DOHH2 (cell line): ENCODE measurements at regions not wholly inside any gene's neighbourhood (a gene's known extent, or its start where the extent isn't known, plus 50 kb on each side); places are given as distances from the start of the nearest gene placed in this dataset.

Experiments used
- H3F3A ChIP-seq: fragments of 200-600 bp; sonication (generic), shearing (Covaris generic); 2 replicates; pipeline ENCODE4 v1.6.0; 2016; ENCODE audit warnings: antibody characterized with exemption, mild to moderate bottlenecking; ENCODE audit not compliant: control insufficient read depth, insufficient read depth
- H3K27ac ChIP-seq: fragments of 200-600 bp; sonication (generic); 2 replicates; pipeline ENCODE4 v1.5.1; 2014; ENCODE audit warnings: low read depth, mild to moderate bottlenecking, low read length, moderate library complexity
- H3K27me3 ChIP-seq: fragments of 200-600 bp; sonication (generic); 2 replicates; pipeline ENCODE4 v1.6.1; 2014; ENCODE audit warnings: mild to moderate bottlenecking, low read length, mixed read lengths; ENCODE audit not compliant: control insufficient read depth
- H3K36me3 ChIP-seq: fragments of 200-600 bp; sonication (generic); 2 replicates; pipeline ENCODE4 v1.6.1; 2014; ENCODE audit warnings: mild to moderate bottlenecking, low read length, moderate library complexity, mixed read lengths; ENCODE audit not compliant: control insufficient read depth
- H3K4me1 ChIP-seq: fragments of 200-600 bp; sonication (generic); 2 replicates; pipeline ENCODE4 v1.6.1; 2014; ENCODE audit warnings: mild to moderate bottlenecking, low read length, mixed read lengths; ENCODE audit not compliant: control insufficient read depth
- H3K4me2 ChIP-seq: fragments of 200-600 bp; sonication (generic); 2 replicates; pipeline ENCODE4 v1.6.0; 2014; ENCODE audit warnings: mild to moderate bottlenecking, low read length, moderate library complexity
- H3K4me3 ChIP-seq: fragments of 200-600 bp; sonication (generic); 2 replicates; pipeline ENCODE4 v1.5.1; 2014; ENCODE audit warnings: mild to moderate bottlenecking, low read length, mixed read lengths
- H3K79me2 ChIP-seq: fragments of 200-600 bp; sonication (generic); 2 replicates; pipeline ENCODE4 v1.6.1; 2014; ENCODE audit warnings: mild to moderate bottlenecking, low read length, mixed read lengths; ENCODE audit not compliant: control insufficient read depth
- H3K9me2 ChIP-seq: fragments of 200-600 bp; sonication (generic); replicated peaks from 2 replicates; pipeline ENCODE4 v1.6.1; 2014; ENCODE audit warnings: mild to moderate bottlenecking, low read length, mixed read lengths; ENCODE audit not compliant: control insufficient read depth
- H3K9me3 ChIP-seq: fragments of 200-600 bp; sonication (generic); 2 replicates; pipeline ENCODE4 v1.6.1; 2014; ENCODE audit warnings: antibody characterized with exemption, low read length, mixed read lengths; ENCODE audit not compliant: control insufficient read depth, insufficient read depth
- H4K20me1 ChIP-seq: fragments of 200-600 bp; sonication (generic); 2 replicates; pipeline ENCODE4 v1.6.0; 2014; ENCODE audit warnings: low read depth, mild to moderate bottlenecking, antibody characterized with exemption, low read length, moderate library complexity; ENCODE audit not compliant: control insufficient read depth, insufficient read depth
- CTCF ChIP-seq: fragments of 200-600 bp; sonication (generic); IDR thresholded peaks from one replicate; pipeline ENCODE4 v1.5.1; 2014; ENCODE audit warnings: antibody characterized with exemption, mild to moderate bottlenecking, low read depth, low read length; ENCODE audit not compliant: poor library complexity, severe bottlenecking
- EZH2phosphoT487 ChIP-seq: fragments of 200-600 bp; sonication (generic); IDR thresholded peaks from 2 replicates; pipeline ENCODE4 v1.6.1; 2017; ENCODE audit warnings: borderline replicate concordance, mild to moderate bottlenecking, antibody characterized with exemption, low read length, moderate library complexity, mixed read lengths

DNA sequence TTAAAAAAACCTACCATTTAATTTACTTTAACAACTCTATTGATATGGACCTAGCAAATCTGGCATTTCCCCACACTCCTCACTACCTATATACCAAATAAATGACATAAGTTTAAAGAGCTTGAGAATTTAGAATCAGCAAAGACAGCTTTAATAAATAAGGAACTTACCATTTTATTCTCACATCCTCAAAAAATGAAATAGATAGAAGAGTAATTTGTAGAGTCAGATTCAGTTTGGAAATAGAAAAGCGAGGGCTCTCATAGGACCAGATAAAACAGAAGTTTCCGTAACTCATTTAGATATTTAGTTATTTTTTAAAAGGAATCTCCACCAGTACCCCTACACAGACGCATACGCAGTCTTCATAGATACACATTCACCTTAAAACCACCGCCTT is 117.9 kb downstream of the RGS2 start:
- H3K27me3 ChIP-seq, result no peaks in the 10 kb centered on the region; the same call in 1 of the 2 replicates
- TF ChIP-seq CTCF (no peak), EZH2phosphoT487 (no peak)
- H3K27ac ChIP-seq, result no peak overlapping the region
- no peaks in the 10 kb centered on the region for H3K4me1 ChIP-seq
- no peak overlapping the region for H3K4me3 ChIP-seq
- H3F3A ChIP-seq, result no peaks in the 10 kb centered on the region
- no peaks in the 10 kb centered on the region for H3K36me3 ChIP-seq
- H3K4me2 ChIP-seq, result no peak overlapping the region
- H3K79me2 ChIP-seq, result no peaks in the 10 kb centered on the region
- no peaks in the 10 kb centered on the region for H3K9me3 ChIP-seq
- H4K20me1 ChIP-seq, result no peaks in the 10 kb centered on the region
- no peaks in the 10 kb centered on the region for H3K9me2 ChIP-seq

GRCh38 chr1:192927496-192927895 is 118.7 kb downstream of the RGS2 start:
- Histone ChIP-seq H3K4me2 (no peak overlapping the region), H3K79me2 (no peaks in the 10 kb centered on the region), H3F3A (no peaks in the 10 kb centered on the region), H3K4me3 (no peak overlapping the region), H4K20me1 (no peaks in the 10 kb centered on the region), H3K4me1 (no peaks in the 10 kb centered on the region), H3K27me3 (no peaks in the 10 kb centered on the region; the same call in 1 of the 2 replicates), H3K9me3 (no peaks in the 10 kb centered on the region), H3K9me2 (no peaks in the 10 kb centered on the region), H3K27ac (no peak overlapping the region), H3K36me3 (no peaks in the 10 kb centered on the region)
- no peak for TF ChIP-seq EZH2phosphoT487
- no peak for TF ChIP-seq CTCF

DNA sequence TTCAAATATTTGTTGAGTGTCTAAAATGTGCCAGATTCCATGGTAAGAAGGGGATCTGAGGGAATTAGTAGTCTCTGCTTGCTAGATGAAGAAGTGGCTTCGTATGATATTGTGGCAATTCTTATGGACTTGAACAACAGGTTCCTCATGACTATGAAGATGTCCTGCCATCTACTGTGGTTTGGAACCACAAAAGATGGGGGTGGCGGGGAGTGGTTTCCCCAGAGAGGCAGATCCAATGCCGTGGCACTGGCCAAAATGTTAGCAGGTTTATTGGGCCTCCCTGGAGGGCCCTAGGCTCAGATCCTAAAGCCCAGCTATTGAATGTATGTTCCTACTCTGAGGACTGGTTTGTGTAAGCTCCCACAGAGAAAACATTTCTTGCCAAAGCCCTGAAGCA is 120.8 kb downstream of the RGS2 start:
- Histone ChIP-seq H3K79me2 (no peaks in the 10 kb centered on the region), H3K27me3 (no peaks in the 10 kb centered on the region; the same call in 1 of the 2 replicates), H3K27ac (no peak overlapping the region), H3K4me2 (no peak overlapping the region), H3K9me2 (no peaks in the 10 kb centered on the region), H3K4me1 (no peaks in the 10 kb centered on the region), H3K4me3 (no peak overlapping the region), H3F3A (no peaks in the 10 kb centered on the region), H4K20me1 (no peaks in the 10 kb centered on the region), H3K36me3 (no peaks in the 10 kb centered on the region), H3K9me3 (no peaks in the 10 kb centered on the region)
- no peak for TF ChIP-seq EZH2phosphoT487
- no peak for TF ChIP-seq CTCF

- H3K27ac ChIP-seq, result no peak overlapping the region
- H4K20me1 ChIP-seq, result no peaks in the 10 kb centered on the region
- H3K79me2 ChIP-seq, result no peaks in the 10 kb centered on the region
- H3K27me3 ChIP-seq, result no peaks in the 10 kb centered on the region
- no peaks in the 10 kb centered on the region for H3K9me3 ChIP-seq
- H3K9me2 ChIP-seq, result no peaks in the 10 kb centered on the region
- H3F3A ChIP-seq, result no peaks in the 10 kb centered on the region
- H3K4me1 ChIP-seq, result no peaks in the 10 kb centered on the region
- H3K4me2 ChIP-seq, result no peak overlapping the region
- TF ChIP-seq CTCF (no peak), EZH2phosphoT487 (no peak)
- H3K36me3 ChIP-seq, result no peaks in the 10 kb centered on the region
- no peak overlapping the region for H3K4me3 ChIP-seq
Measured at GRCh38 chr1:192933744-192934143, 124.9 kb downstream of the RGS2 start.
